Endothelial cell of umbilical vein (primary cell): ENCODE measurements at regions not wholly inside any gene's neighbourhood (a gene's known extent, or its start where the extent isn't known, plus 50 kb on each side); places are given as distances from the start of the nearest gene placed in this dataset.

Experiments
- BruUV-seq: library from RNA; stranded (reverse); fragments of 400-500 nt; replicated peaks from 2 replicates; lab custom pipeline; 2021; lab: Mats Ljungman, UMichigan
- CTCF ChIA-PET: fragments of 300-600, 350-600 bp; sonication (Branson Sonifier 250); formaldehyde crosslinking; loops from one replicate; lab custom pipeline; 2021; ENCODE audit warnings: antibody characterized with exemption, inconsistent platforms; lab: Charles Lee
- POLR2A ChIA-PET: fragments of 300-600, 350-600 bp; sonication (Branson Sonifier 250); formaldehyde crosslinking; loops from one replicate; lab custom pipeline; 2021; ENCODE audit warnings: antibody characterized with exemption, inconsistent platforms; lab: Charles Lee
- DNase-seq: peaks from one replicate; pipeline ENCODE4 v3.0.0-alpha.2; 2011; ENCODE audit warnings: low read depth, low spot score
- FAIRE-seq: peaks from 2 replicates; lab custom pipeline; 2011; peaks lifted over from hg19 to GRCh38; lab: Jason Lieb, UNC
- H2AFZ ChIP-seq: 2 replicates; pipeline ENCODE4 v1.6.0; 2012; ENCODE audit warnings: low read depth, low read length, control low read depth, inconsistent platforms
- H3K27ac ChIP-seq: 2 replicates; pipeline ENCODE4 v1.5.1; 2011; ENCODE audit warnings: low read depth, mild to moderate bottlenecking, control low read depth, low read length, moderate library complexity; ENCODE audit not compliant: insufficient read depth
- H3K27me3 ChIP-seq, 2 experiments: 2 replicates each; pipeline versions ENCODE4 v1.6.0 to v1.6.1; 2011; ENCODE audit warnings: low read length in 2 of 2, mixed read lengths in 1 of 2; ENCODE audit not compliant: control insufficient read depth in 2 of 2, insufficient read depth in 2 of 2
- H3K36me3 ChIP-seq, 2 experiments: 2 replicates in 1 of 2; 3 replicates in 1 of 2; pipeline ENCODE4 v1.5.1; 2011; ENCODE audit warnings: low read length in 2 of 2, mild to moderate bottlenecking in 1 of 2, moderate library complexity in 1 of 2; ENCODE audit not compliant: control insufficient read depth in 2 of 2, insufficient read depth in 2 of 2; ENCODE audit errors: extremely low read depth in 1 of 2
- H3K4me1 ChIP-seq: 3 replicates; pipeline ENCODE4 v1.5.1; 2011; ENCODE audit warnings: mild to moderate bottlenecking, low read length; ENCODE audit not compliant: control insufficient read depth, insufficient read depth; ENCODE audit errors: extremely low read depth
- H3K4me2 ChIP-seq: 2 replicates; pipeline ENCODE4 v1.6.1; 2011; ENCODE audit warnings: low read length, control low read depth, mixed read lengths; ENCODE audit not compliant: insufficient read depth
- H3K4me3 ChIP-seq, 3 experiments: fragments of 200-600 bp in 1 of 3; sonication (generic), shearing (Covaris generic) in 1 of 3; replicated peaks in 1 of 3; 2 replicates each; pipeline ENCODE4 v1.5.1; 2011 to 2016; ENCODE audit warnings: control low read depth in 3 of 3, low read length in 3 of 3, mild to moderate bottlenecking in 2 of 3, inconsistent platforms in 1 of 3, low read depth in 1 of 3, moderate library complexity in 1 of 3; ENCODE audit not compliant: insufficient read depth in 1 of 3
- H3K79me2 ChIP-seq: 2 replicates; pipeline ENCODE4 v1.6.0; 2012; ENCODE audit warnings: low read length, inconsistent platforms; ENCODE audit not compliant: control insufficient read depth, insufficient read depth
- H3K9ac ChIP-seq: replicated peaks from 2 replicates; pipeline ENCODE3; 2011; ENCODE audit warnings: low read length, control low read depth; ENCODE audit not compliant: insufficient read depth; ENCODE audit errors: extremely low read depth
- H3K9me1 ChIP-seq: replicated peaks from 3 replicates; pipeline ENCODE4 v1.6.0; 2011; ENCODE audit warnings: mild to moderate bottlenecking, low read length; ENCODE audit not compliant: control insufficient read depth, insufficient read depth; ENCODE audit errors: extremely low read depth
- H3K9me3 ChIP-seq: replicated peaks from 2 replicates; pipeline ENCODE4 v1.5.1; 2012; ENCODE audit warnings: low read length, inconsistent platforms; ENCODE audit not compliant: control insufficient read depth, insufficient read depth
- H4K20me1 ChIP-seq: replicated peaks from 2 replicates; pipeline ENCODE3; 2011; ENCODE audit warnings: mild to moderate bottlenecking, low read length; ENCODE audit not compliant: control insufficient read depth, insufficient read depth; ENCODE audit errors: extremely low read depth
- EZH2 ChIP-seq: IDR thresholded peaks from 2 replicates; pipeline ENCODE4 v1.6.1; 2012; ENCODE audit warnings: borderline replicate concordance, low read depth, mild to moderate bottlenecking, moderate library complexity, low read length, inconsistent platforms; ENCODE audit not compliant: severe bottlenecking
- FOS ChIP-seq: IDR thresholded peaks from 2 replicates; pipeline ENCODE4 v1.6.1; 2011; ENCODE audit warnings: mild to moderate bottlenecking, low read length, moderate library complexity, borderline replicate concordance; ENCODE audit not compliant: insufficient read depth
- GATA2 ChIP-seq: IDR thresholded peaks from 2 replicates; pipeline ENCODE4 v1.7.0; 2011; ENCODE audit warnings: low read depth, mild to moderate bottlenecking, moderate library complexity, mixed read lengths, low read length; ENCODE audit not compliant: insufficient read length, insufficient read depth
- JUN ChIP-seq: IDR thresholded peaks from 2 replicates; pipeline ENCODE4 v1.6.1; 2011; ENCODE audit warnings: borderline replicate concordance, low read depth; ENCODE audit not compliant: insufficient read length, insufficient read depth
- MYC ChIP-seq: IDR thresholded peaks from one replicate; pipeline ENCODE4 v1.6.1; 2011; ENCODE audit warnings: mild to moderate bottlenecking, low read depth, low read length
- POLR2A ChIP-seq: IDR thresholded peaks from 2 replicates; pipeline ENCODE4 v1.6.1; 2012; ENCODE audit warnings: low read depth, mild to moderate bottlenecking, control low read depth, low read length
- POLR2AphosphoS5 ChIP-seq: IDR thresholded peaks from 2 replicates; pipeline ENCODE4 v1.6.1; 2012; ENCODE audit warnings: low read depth, mild to moderate bottlenecking, control low read depth, low read length, moderate library complexity; ENCODE audit not compliant: insufficient read depth
- dilution Hi-C: fragments of 300-500 bp; cut with MboI; formaldehyde crosslinking; loops from one replicate; pipeline ENCODE4 v1.15.0; 2019; ENCODE audit warnings: low sequenced_read_pairs; ENCODE audit not compliant: extremely low pct_ligation_motif_present
- intact Hi-C: fragments of 100-400 bp; cut with micrococcal nuclease; formaldehyde crosslinking; loops from one replicate; pipeline ENCODE4 v1.10.0; 2022
- TF ChIP-seq, protein P1 (sequence below), 2 donors: IDR thresholded peaks; 1 replicate in 1 of 2; 2 replicates in 1 of 2; pipeline ENCODE4 v1.5.1; 2011; ENCODE audit warnings: low read length in 2 of 2, mild to moderate bottlenecking in 2 of 2, moderate library complexity in 2 of 2, control low read depth in 1 of 2, inconsistent platforms in 1 of 2, low read depth in 1 of 2; ENCODE audit not compliant: insufficient read depth in 1 of 2; ENCODE audit errors: extremely low read depth in 1 of 2
- TF ChIP-seq, protein P2 (sequence below): IDR thresholded peaks from 2 replicates; pipeline ENCODE4 v1.6.1; 2011; ENCODE audit not compliant: insufficient read depth, insufficient read length

DNA sequence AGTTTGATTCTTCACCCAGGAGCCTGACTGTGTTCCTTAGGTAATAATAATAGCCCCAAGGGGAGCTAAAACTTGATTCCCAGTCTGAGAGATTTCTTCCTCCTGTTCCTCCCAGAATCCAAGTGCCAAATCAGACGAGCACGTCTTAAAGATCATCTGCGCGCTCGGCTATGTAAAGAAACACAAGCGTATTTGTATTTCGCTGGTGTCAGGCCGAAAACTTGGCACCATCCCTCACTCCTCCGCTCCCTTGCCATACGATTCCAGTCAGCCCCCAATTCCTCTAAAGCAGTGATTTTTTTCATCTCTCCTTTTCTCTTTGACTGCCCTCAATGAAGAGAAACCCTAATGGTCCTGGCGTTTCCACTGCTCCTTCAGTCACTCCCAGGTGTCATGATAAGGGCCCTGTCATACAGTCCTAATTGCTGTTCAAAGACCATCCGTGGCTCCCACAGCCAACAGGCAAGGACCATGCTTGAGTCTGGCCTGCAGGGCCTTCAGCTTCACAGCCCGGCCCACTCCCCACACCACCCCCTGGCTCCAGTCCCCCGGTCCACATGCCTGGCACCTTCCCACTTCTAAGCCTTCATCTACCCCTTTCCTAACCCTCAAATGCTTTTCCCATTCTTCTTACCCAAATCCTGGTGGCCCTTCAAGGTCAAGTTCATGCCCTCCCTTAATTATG lies 130.8 kb upstream of the ID2 start:
- H3K4me3 ChIP-seq = no peak overlapping the region
- DNase-seq (no peak), FAIRE-seq (no peak)
- no peak overlapping the region for H2AFZ ChIP-seq
- ChIA-PET CTCF (no interaction called here), POLR2A (no interaction called here)
- BruUV-seq = no TSS peak
- no peaks in the 10 kb centered on the region for H3K27me3 ChIP-seq
- no peak for TF ChIP-seq POLR2AphosphoS5
- TF ChIP-seq JUN = no peak
- no peak for TF ChIP-seq FOS
- TF ChIP-seq GATA2 = no peak
- no peak for TF ChIP-seq POLR2A
- TF ChIP-seq, protein P1, sequence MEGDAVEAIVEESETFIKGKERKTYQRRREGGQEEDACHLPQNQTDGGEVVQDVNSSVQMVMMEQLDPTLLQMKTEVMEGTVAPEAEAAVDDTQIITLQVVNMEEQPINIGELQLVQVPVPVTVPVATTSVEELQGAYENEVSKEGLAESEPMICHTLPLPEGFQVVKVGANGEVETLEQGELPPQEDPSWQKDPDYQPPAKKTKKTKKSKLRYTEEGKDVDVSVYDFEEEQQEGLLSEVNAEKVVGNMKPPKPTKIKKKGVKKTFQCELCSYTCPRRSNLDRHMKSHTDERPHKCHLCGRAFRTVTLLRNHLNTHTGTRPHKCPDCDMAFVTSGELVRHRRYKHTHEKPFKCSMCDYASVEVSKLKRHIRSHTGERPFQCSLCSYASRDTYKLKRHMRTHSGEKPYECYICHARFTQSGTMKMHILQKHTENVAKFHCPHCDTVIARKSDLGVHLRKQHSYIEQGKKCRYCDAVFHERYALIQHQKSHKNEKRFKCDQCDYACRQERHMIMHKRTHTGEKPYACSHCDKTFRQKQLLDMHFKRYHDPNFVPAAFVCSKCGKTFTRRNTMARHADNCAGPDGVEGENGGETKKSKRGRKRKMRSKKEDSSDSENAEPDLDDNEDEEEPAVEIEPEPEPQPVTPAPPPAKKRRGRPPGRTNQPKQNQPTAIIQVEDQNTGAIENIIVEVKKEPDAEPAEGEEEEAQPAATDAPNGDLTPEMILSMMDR (IDR thresholded peaks at IDR 0.05; ENCODE audit: extremely low read depth in 1 of 2, insufficient read depth in 1 of 2, low read depth in 1 of 2, low read length in 2 of 2) = no peak
- no peak for TF ChIP-seq EZH2
- TF ChIP-seq, protein P2, sequence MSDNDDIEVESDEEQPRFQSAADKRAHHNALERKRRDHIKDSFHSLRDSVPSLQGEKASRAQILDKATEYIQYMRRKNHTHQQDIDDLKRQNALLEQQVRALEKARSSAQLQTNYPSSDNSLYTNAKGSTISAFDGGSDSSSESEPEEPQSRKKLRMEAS = no peak
- no peak for TF ChIP-seq MYC
- H3K36me3 ChIP-seq = no peaks in the 10 kb centered on the region
- H3K4me1 ChIP-seq = no peaks in the 10 kb centered on the region
- intact Hi-C loops (no loop called here), dilution Hi-C loops (no loop called here)
- no peaks in the 10 kb centered on the region for H4K20me1 ChIP-seq
- no peak overlapping the region for H3K9ac ChIP-seq
- no peaks in the 10 kb centered on the region for H3K9me3 ChIP-seq
- H3K79me2 ChIP-seq = no peaks in the 10 kb centered on the region
- H3K9me1 ChIP-seq = no peaks in the 10 kb centered on the region
- no peak overlapping the region for H3K4me2 ChIP-seq
- no peak overlapping the region for H3K27ac ChIP-seq
